HCT116 (cell line): ENCODE measurements at regions not wholly inside any gene's neighbourhood (a gene's known extent, or its start where the extent isn't known, plus 50 kb on each side); places are given as distances from the start of the nearest gene placed in this dataset.

Experiments
- ATAC-seq: fragments of 200-7000 bp; cut with Tn5 transposase; 2 replicates; pipeline ENCODE4 v1.9.1; 2020; ENCODE audit warnings: mild to moderate bottlenecking, moderate library complexity
- BruUV-seq: library from RNA; stranded (reverse); fragments of 400-500 nt; replicated peaks from 2 replicates; lab custom pipeline; 2021; lab: Mats Ljungman, UMichigan
- CTCF ChIA-PET: fragments of 300-600 bp; sonication (Branson Sonifier 250); formaldehyde crosslinking; loops from one replicate; lab custom pipeline; 2021; ENCODE audit warnings: antibody characterized with exemption; lab: Charles Lee
- POLR2A ChIA-PET: fragments of 300-600, 350-600 bp; sonication (Branson Sonifier 250); formaldehyde crosslinking; loops from one replicate; lab custom pipeline; 2021; ENCODE audit warnings: antibody characterized with exemption; lab: Charles Lee
- RAD21 ChIA-PET, 2 experiments: fragments of 300-600 bp; sonication (Branson Sonifier 250); formaldehyde crosslinking; loops; one replicate each; lab custom pipeline; 2023; ENCODE audit warnings: low total read pairs in 2 of 2; ENCODE audit not compliant: uncharacterized antibody in 2 of 2, unreplicated experiment in 2 of 2, low non-redundant PET in 1 of 2; lab: Charles Lee
- DNase-seq: peaks from one replicate; pipeline ENCODE4 v3.0.0-alpha.2; 2010; ENCODE audit warnings: low read depth, low spot score
- H2AFZ ChIP-seq: fragments of 200-600 bp; shearing (Covaris generic), sonication (generic); 2 replicates; pipeline ENCODE4 v1.6.1; 2017; ENCODE audit warnings: low read depth, mixed run types, mixed read lengths, antibody characterized with exemption, low read length; ENCODE audit not compliant: poor library complexity, severe bottlenecking
- H3K27ac ChIP-seq: 2 replicates; pipeline ENCODE4 v1.5.1; 2012; ENCODE audit warnings: low read depth, low read length
- H3K27me3 ChIP-seq: fragments of 200-600 bp; sonication (generic); 2 replicates; pipeline ENCODE4 v1.6.1; 2016; ENCODE audit warnings: mixed run types, low read length, mixed read lengths; ENCODE audit not compliant: insufficient read depth
- H3K36me3 ChIP-seq, 2 experiments: fragments of 200-500 bp in 1 of 2; fragments of 200-600 bp in 1 of 2; sonication (Bioruptor generic) in 1 of 2; sonication (generic) in 1 of 2; 2 replicates each; pipeline versions ENCODE4 v1.5.1 to v1.6.1; 2014 to 2016; ENCODE audit warnings: low read length in 2 of 2, inconsistent platforms in 1 of 2, mixed read lengths in 1 of 2, mixed run types in 1 of 2; ENCODE audit not compliant: insufficient read depth in 2 of 2, control insufficient read depth in 1 of 2
- H3K4me1 ChIP-seq, 2 experiments: fragments of 200-600 bp in 1 of 2; sonication (generic) in 1 of 2; 2 replicates each; pipeline versions ENCODE4 v1.5.1 to v1.6.1; 2012 to 2017; ENCODE audit warnings: low read length in 2 of 2, inconsistent platforms in 1 of 2, mild to moderate bottlenecking in 1 of 2, mixed read lengths in 1 of 2, mixed run types in 1 of 2, moderate library complexity in 1 of 2; ENCODE audit not compliant: insufficient read depth in 2 of 2, control insufficient read depth in 1 of 2
- H3K4me2 ChIP-seq: fragments of 200-600 bp; sonication (generic); 2 replicates; pipeline ENCODE4 v1.6.1; 2017; ENCODE audit warnings: mixed run types, low read length, mixed read lengths
- H3K4me3 ChIP-seq, 2 experiments: fragments of 200-600 bp in 1 of 2; sonication (generic) in 1 of 2; replicated peaks in 1 of 2; 2 replicates each; pipeline ENCODE4 v1.5.1; 2011 to 2016; ENCODE audit warnings: low read length in 2 of 2, control low read depth in 1 of 2, low read depth in 1 of 2, mild to moderate bottlenecking in 1 of 2, mixed read lengths in 1 of 2, mixed run types in 1 of 2
- H3K79me2 ChIP-seq: fragments of 200-600 bp; sonication (generic); 2 replicates; pipeline ENCODE4 v1.6.1; 2017; ENCODE audit warnings: mild to moderate bottlenecking, mixed run types, low read length, moderate library complexity, mixed read lengths; ENCODE audit not compliant: insufficient read depth
- H3K9ac ChIP-seq: fragments of 200-600 bp; sonication (generic); 2 replicates; pipeline ENCODE4 v1.6.1; 2016; ENCODE audit warnings: low read length, mixed read lengths
- H3K9me2 ChIP-seq: fragments of 200-600 bp; sonication (generic), shearing (Covaris generic); 2 replicates; pipeline ENCODE4 v1.6.1; 2017; ENCODE audit warnings: mixed run types, mild to moderate bottlenecking, moderate library complexity; ENCODE audit not compliant: insufficient read depth
- H3K9me3 ChIP-seq, 2 experiments: fragments of 200-500 bp in 1 of 2; fragments of 200-600 bp in 1 of 2; sonication (Bioruptor generic) in 1 of 2; sonication (generic) in 1 of 2; 2 replicates each; pipeline ENCODE4 v1.6.1; 2014 to 2017; ENCODE audit warnings: low read length in 2 of 2, mixed read lengths in 2 of 2, inconsistent platforms in 1 of 2, low read depth in 1 of 2, mild to moderate bottlenecking in 1 of 2, mixed run types in 1 of 2, moderate library complexity in 1 of 2; ENCODE audit not compliant: control insufficient read depth in 1 of 2, insufficient read depth in 1 of 2
- H4K20me1 ChIP-seq: fragments of 200-600 bp; sonication (generic), shearing (Covaris generic); 2 replicates; pipeline ENCODE4 v1.6.1; 2017; ENCODE audit warnings: mixed run types, mild to moderate bottlenecking, moderate library complexity; ENCODE audit not compliant: insufficient read depth
- CEBPB ChIP-seq: IDR thresholded peaks from 2 replicates; pipeline ENCODE4 v1.6.1; 2012; ENCODE audit warnings: low read depth
- CTCF ChIP-seq, 3 experiments: fragments of 200-600 bp in 1 of 3; sonication (generic) in 1 of 3; IDR thresholded peaks in 2 of 3; conservative IDR thresholded peaks in 1 of 3; 2 replicates each; pipeline ENCODE4 v1.5.1; 2012 to 2017; ENCODE audit warnings: low read depth in 2 of 3, low read length in 2 of 3, antibody characterized with exemption in 1 of 3, borderline replicate concordance in 1 of 3, control low read depth in 1 of 3, mild to moderate bottlenecking in 1 of 3, mixed read lengths in 1 of 3, mixed run types in 1 of 3, moderate library complexity in 1 of 3; ENCODE audit not compliant: insufficient read depth in 1 of 3
- EZH2 ChIP-seq: fragments of 200-600 bp; sonication (generic); IDR thresholded peaks from 2 replicates; pipeline ENCODE4 v1.6.1; 2017; ENCODE audit warnings: antibody characterized with exemption, mixed run types
- JUND ChIP-seq: IDR thresholded peaks from 2 replicates; pipeline ENCODE4 v1.6.1; 2012
- POLR2AphosphoS5 ChIP-seq: IDR thresholded peaks from 2 replicates; pipeline ENCODE4 v1.6.1; 2011; ENCODE audit warnings: mild to moderate bottlenecking, low read depth, low read length, moderate library complexity
- REST ChIP-seq: IDR thresholded peaks from 2 replicates; pipeline ENCODE4 v1.6.1; 2012; ENCODE audit warnings: low read depth
- ZFX ChIP-seq: fragments of 450-650 bp; IDR thresholded peaks from 2 replicates; pipeline ENCODE4 v1.6.1; 2017
- ZNF274 ChIP-seq: fragments of 200-500 bp; sonication (Bioruptor generic); IDR thresholded peaks from 2 replicates; pipeline ENCODE4 v1.6.1; 2014; ENCODE audit warnings: mild to moderate bottlenecking, low read depth, low read length, inconsistent platforms
- intact Hi-C: fragments of 100-400 bp; cut with micrococcal nuclease; formaldehyde crosslinking; loops from 2 replicates; pipeline ENCODE4 v1.10.0; 2022

- CTCF ChIA-PET: no interaction called here
- TF ChIP-seq CTCF (IDR thresholded peaks at IDR 0.05 in 2 of 3, conservative IDR thresholded peaks at IDR 0.05 in 1 of 3; ENCODE audit: borderline replicate concordance in 1 of 3, insufficient read depth in 1 of 3, low read depth in 2 of 3, low read length in 2 of 3) (no peak), POLR2AphosphoS5 (no peak), EZH2 (no peak), ZFX (no peak), ZNF274 (no peak), REST (no peak), CEBPB (no peak), JUND (no peak)
- H3K4me3 ChIP-seq: no peak overlapping the region
- ATAC-seq (no peak), DNase-seq (no peak)
- POLR2A ChIA-PET: no interaction called here
- H3K79me2 ChIP-seq: no peaks in the 10 kb centered on the region
- intact Hi-C loops: no loop called here
- no peak overlapping the region for H3K27ac ChIP-seq
- BruUV-seq: no TSS peak
- no peak overlapping the region for H3K9ac ChIP-seq
- H3K9me2 ChIP-seq: no peaks in the 10 kb centered on the region
- H3K4me2 ChIP-seq: no peak overlapping the region
- no peaks in the 10 kb centered on the region for H3K27me3 ChIP-seq
- peaks cover 4 to 14% of the 10 kb centered on the region in 2 experiments; a peak in 2 of 4 replicates for H3K9me3 ChIP-seq
- no peak overlapping the region for H2AFZ ChIP-seq
- no peaks in the 10 kb centered on the region for H3K36me3 ChIP-seq
- H4K20me1 ChIP-seq: no peaks in the 10 kb centered on the region
- RAD21 ChIA-PET: no interaction called here
- no peaks in the 10 kb centered on the region for H3K4me1 ChIP-seq
Measured at GRCh38 chr4:45846016-45846415, 277.8 kb downstream of the GABRG1 start.
